NCI-H2196 treated with DMSO at 0.1 percent for 48 hours (cell line): ENCODE measurements at regions not wholly inside any gene's neighbourhood (a gene's known extent, or its start where the extent isn't known, plus 50 kb on each side); places are given as distances from the start of the nearest gene placed in this dataset.
"Not testable (repeated sequence)": the region's sequence is repeated elsewhere in the genome, so short reads cannot be mapped to it uniquely, and the experiment has no call there.

ENCODE experiments used
- DNase-seq: peaks from one replicate; lab custom pipeline; 2025; ENCODE audit not compliant: unreplicated experiment; lab: John Stamatoyannopoulos, UW

GRCh38 chrX:6990552-6991193 lies 156.8 kb upstream of the STS start:
- no peak for DNase-seq

GRCh38 chrX:6989858-6990257 lies 157.7 kb upstream of the STS start:
- no peak for DNase-seq

- DNase-seq, result not testable (repeated sequence)
Measured at GRCh38 chrX:6988694-6989093, 158.8 kb upstream of the STS start.

GRCh38 chrX:6986915-6987314 lies 160.6 kb upstream of the STS start:
- DNase-seq, result no peak

GRCh38 chrX:6985537-6985936 lies 162.0 kb upstream of the STS start:
- no peak for DNase-seq

GRCh38 chrX:6983207-6983955 lies 164.1 kb upstream of the STS start:
- no peak for DNase-seq

GRCh38 chrX:6981718-6982406 lies 165.7 kb upstream of the STS start:
- no peak for DNase-seq

- no peak for DNase-seq
Measured at GRCh38 chrX:6980981-6981380, 166.5 kb upstream of the STS start.

DNA sequence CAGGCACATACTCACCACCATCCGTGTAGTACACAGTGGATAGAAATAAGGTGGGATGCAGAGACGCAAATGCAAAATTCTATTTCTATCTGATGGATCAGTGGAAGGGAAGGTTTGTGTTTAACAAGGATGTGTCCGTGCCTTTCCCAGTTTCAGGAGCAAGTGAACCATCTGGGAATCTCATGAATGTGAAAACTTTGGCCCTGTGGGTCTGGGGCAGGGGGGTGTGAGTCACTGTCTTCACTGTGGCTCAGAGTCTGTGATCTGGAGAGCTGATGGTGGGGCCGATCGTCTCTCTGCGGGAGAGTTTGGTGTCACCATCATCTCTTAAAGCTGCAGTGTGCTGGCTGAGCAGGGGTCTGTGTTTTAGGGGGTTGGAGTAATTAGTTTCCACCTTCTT lies 179.3 kb upstream of the STS start:
- DNase-seq, result no peak

DNA sequence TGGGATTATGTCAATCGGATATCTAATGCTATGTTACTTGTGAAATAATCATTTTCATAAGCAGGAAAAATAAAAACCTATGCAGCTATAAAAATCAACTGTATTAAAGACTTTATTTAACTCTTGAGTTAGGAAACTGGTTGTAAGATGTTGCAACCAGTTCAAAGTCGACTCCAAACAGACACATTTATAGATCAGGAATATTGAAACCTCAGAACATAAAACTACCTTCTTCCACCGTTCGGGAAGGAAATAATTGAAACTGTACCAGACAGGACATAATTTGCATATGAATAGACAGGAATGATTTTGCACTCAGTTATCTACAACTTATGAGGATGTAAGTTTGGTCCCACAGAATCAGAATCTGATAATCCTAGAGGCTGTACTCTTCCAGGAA lies 181.8 kb upstream of the STS start:
- no peak for DNase-seq

DNA sequence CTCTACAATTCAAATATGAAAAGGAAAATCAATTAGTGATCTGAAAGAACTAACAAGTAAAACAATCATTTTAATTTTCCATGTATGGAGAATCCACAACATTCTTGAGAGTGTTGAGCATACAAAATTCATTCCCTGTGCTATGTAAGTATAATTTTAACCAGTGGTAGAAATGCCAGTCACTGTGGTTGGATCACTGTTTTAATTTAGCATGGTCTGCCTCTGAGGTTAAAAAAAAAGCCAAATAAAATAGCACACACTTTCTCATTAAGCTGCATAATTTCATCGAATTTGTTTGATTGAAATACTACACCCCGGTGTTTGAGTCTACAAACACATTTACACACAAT lies 185.5 kb upstream of the STS start:
- DNase-seq, result no peak

DNA sequence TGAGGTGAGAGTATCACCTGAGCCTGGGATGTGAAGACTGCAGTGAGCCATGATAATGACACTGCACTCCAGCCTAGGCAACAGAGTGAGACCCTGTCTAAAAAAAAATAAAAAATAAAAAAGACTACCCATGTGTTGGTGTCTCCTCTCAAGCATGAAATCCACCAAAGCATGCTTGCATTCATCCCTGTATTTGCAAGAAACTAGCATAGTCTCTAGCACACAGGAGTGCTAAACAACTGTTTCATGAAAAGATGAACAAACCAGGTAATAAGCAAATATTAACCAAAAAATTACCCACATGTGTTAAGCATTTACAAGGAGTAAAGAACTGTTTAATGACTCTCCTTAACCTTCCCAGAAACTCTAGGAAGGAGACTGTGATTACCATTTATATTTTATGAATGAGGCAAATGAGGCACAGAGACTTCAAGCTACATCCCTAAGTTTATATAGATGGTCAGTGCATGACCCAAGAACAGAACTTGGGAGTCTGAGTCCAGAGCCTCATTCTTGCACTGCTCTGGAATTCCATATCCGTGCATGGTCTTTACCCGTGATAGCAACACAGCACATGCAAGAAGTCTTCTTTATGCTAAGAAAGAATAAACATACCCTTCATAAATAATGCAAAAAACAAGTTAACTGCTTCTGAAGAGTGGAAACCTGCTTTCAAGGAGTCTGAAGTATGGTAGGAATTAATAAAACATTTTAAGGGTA lies 186.1 kb upstream of the STS start:
- DNase-seq, result no peak

GRCh38 chrX:6959006-6959405 lies 188.5 kb upstream of the STS start:
- DNase-seq, result no peak

- DNase-seq, result no peak
Measured at GRCh38 chrX:6954836-6955235, 192.7 kb upstream of the STS start.

DNA sequence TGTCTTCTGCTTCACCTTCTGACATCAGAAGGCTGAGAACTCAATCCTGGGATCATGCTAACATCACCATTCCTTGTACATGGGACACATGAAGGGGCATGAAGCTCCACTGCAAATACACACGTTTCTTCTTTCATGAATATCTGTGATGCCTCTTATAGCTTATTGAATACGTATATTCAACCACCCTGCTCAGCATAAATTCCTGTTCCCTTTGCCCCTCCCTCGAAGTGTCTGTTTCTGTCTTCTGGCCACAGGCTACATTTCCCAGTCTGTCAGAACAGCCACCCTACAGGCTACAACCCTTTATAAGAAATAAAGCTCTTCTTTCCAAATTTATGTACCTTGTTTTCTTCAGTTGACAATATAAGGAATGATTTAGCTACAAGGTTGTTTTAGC lies 201.3 kb upstream of the STS start:
- no peak for DNase-seq

DNA sequence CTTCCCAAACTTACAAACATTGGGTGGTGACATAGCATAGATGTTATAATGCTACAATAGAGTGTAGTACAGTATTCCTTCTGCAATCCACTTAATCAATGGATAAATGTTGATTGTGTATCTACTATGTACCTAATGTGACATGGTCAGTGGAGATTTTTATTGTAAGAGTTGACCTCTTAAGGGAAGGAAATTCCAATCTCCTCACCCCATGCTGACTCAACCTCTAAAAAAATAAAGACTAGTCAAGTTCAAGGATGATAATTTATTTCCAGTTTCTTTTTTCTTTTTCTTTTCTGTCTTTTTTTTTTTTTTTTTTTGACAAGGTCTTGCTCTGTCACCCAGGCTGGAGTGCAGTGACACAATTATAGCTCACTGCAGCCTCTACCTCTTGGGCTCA lies 206.5 kb upstream of the STS start:
- DNase-seq, result no peak

DNA sequence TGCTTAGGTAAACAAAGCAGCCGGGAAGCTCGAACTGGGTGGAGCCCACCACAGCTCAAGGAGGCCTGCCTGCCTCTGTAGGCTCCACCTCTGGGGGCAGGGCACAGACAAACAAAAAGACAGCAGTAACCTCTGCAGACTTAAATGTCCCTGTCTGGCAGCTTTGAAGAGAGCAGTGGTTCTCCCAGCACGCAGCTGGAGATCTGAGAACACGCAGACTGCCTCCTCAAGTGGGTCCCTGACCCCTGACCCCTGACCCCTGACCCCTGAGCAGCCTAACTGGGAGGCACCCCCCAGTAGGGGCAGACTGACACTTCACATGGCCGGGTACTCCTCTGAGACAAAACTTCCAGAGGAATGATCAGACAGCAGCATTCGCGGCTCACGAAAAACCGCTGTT lies 214.6 kb upstream of the STS start:
- DNase-seq, result not testable (repeated sequence)

DNA sequence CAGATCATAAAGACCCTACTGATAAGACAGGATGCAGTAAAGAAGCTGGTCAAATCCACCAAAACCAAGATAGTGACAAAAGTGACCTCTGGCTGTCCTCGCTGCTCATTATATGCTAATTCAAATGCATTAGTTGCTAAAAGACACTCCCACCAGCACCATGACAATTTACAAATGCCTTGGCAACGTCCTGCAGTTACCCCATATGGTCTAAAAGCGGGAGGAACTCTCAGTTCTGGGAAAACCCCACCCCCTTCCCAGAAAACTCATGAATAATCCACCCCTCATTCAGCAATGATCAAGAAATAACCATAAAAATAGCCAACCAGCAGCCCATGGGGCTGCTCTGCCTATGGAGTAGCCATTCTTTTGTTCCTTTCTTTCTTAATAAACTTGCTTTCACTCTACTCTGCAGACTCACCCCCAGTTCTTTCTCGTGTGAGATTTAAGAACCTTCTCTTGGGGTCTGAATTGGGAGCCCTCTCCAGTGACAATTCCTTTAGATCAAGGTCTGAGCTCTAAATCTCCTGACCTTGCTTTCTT lies 217.1 kb upstream of the STS start:
- DNase-seq, result no peak

DNA sequence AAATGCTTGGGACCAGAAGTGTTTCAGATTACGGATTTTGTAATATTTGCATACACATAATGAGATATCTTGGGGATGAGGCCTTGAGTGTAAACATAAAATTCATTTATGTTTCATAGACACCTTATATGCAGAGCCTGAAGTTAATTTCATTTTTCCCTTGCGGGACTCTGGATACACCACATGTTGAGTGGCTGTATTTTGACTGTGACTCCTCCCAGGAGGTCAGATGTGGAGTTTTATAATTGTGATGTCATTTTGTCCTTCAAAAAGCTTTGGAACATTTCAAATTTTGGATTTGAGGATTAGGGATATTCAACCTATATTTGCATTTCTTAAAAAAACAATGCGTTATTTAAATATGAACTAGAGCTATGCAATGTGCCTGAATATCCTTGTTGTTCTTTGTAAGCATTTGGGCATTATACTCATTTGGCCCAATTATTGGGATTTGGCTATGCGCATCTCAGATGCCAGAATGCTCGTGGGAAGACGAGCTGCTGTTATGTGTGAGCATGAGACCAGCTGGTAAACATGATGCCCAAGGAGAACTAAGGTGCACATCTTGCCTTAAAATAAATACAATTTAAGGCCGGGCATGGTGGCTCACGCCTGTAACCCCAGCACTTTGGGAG lies 223.0 kb upstream of the STS start:
- no peak for DNase-seq

- no peak for DNase-seq
Measured at GRCh38 chrX:6917666-6918065, 229.8 kb upstream of the STS start.

DNA sequence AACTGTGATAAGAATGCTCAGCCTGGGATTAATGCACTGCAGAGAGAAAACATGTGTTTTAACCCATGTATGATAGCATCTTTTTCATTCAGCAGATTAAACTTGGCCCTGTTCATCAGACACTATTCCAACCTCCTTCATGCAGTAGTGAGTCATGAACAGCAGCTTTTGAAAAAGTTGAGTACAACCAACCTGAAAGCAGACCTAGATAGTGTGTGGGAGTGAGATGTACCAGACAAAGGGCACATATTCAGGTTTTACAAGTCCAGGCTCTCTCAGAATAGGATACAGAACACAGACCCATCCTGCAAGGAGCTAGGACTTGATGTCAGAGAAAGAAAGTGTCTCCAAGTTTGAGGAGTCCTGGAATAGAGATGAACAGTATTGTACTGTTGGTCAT lies 237.3 kb upstream of the STS start:
- DNase-seq, result no peak
